Skeletal muscle satellite cell (primary cell): ENCODE measurements at regions not wholly inside any gene's neighbourhood (a gene's known extent, or its start where the extent isn't known, plus 50 kb on each side); places are given as distances from the start of the nearest gene placed in this dataset.
A peak's percentile ranks its signal among the peaks of the same experiment; 100 is the strongest.

ENCODE experiments used
- H3K27me3 ChIP-seq: 2 replicates; pipeline ENCODE4 v1.7.0; 2013; ENCODE audit warnings: low read length; ENCODE audit not compliant: control insufficient read depth, insufficient read depth
- H3K36me3 ChIP-seq: 2 replicates; pipeline ENCODE4 v1.7.0; 2013; ENCODE audit warnings: mild to moderate bottlenecking, control low read depth, low read length; ENCODE audit not compliant: insufficient read depth
- H3K4me1 ChIP-seq: 2 replicates; pipeline ENCODE4 v1.7.0; 2013; ENCODE audit warnings: low read length; ENCODE audit not compliant: control insufficient read depth, insufficient read depth
- H3K4me2 ChIP-seq: 2 replicates; pipeline ENCODE4 v1.7.0; 2013; ENCODE audit warnings: mild to moderate bottlenecking, low read length
- H3K4me3 ChIP-seq: 2 replicates; pipeline ENCODE4 v1.7.0; 2013; ENCODE audit warnings: low read length
- H3K9ac ChIP-seq: 2 replicates; pipeline ENCODE4 v1.7.0; 2013; ENCODE audit warnings: mild to moderate bottlenecking, low read depth, low read length, moderate library complexity
- H3K9me3 ChIP-seq: replicated peaks from 2 replicates; pipeline ENCODE4 v1.7.0; 2013; ENCODE audit warnings: mild to moderate bottlenecking, control low read depth, low read length

GRCh38 chr21:36207577-36208320 is 51.1 kb downstream of the DOP1B start:
- no peaks in the 10 kb centered on the region for H3K9me3 ChIP-seq
- H3K27me3 ChIP-seq, result no peaks in the 10 kb centered on the region
- no peaks in the 10 kb centered on the region for H3K36me3 ChIP-seq
- H3K4me2 ChIP-seq, result no peak overlapping the region
- no peak overlapping the region for H3K9ac ChIP-seq
- peaks cover 66% of the 10 kb centered on the region for H3K4me1 ChIP-seq
- H3K4me3 ChIP-seq, result no peak overlapping the region

- Histone ChIP-seq H3K4me3 (no peak overlapping the region), H3K9ac (no peak overlapping the region), H3K36me3 (no peaks in the 10 kb centered on the region), H3K4me2 (no peak overlapping the region), H3K4me1 (peaks cover 65% of the 10 kb centered on the region), H3K9me3 (no peaks in the 10 kb centered on the region), H3K27me3 (no peaks in the 10 kb centered on the region)
Measured at GRCh38 chr21:36208326-36209013, 51.8 kb downstream of the DOP1B start.

GRCh38 chr21:36209626-36210171 is 53.1 kb downstream of the DOP1B start:
- H3K9ac ChIP-seq, result peak overlapping the region; percentile 25
- peak overlapping the region; percentile 70 for H3K4me2 ChIP-seq
- H3K27me3 ChIP-seq, result no peaks in the 10 kb centered on the region
- peaks cover 5% of the 10 kb centered on the region for H3K36me3 ChIP-seq
- H3K4me3 ChIP-seq, result peak overlapping the region; percentile 13
- no peaks in the 10 kb centered on the region for H3K9me3 ChIP-seq
- peaks cover 56% of the 10 kb centered on the region for H3K4me1 ChIP-seq

GRCh38 chr21:36210779-36211659 is 54.4 kb downstream of the DOP1B start:
- Histone ChIP-seq H3K9me3 (no peaks in the 10 kb centered on the region), H3K36me3 (peaks cover 9% of the 10 kb centered on the region), H3K27me3 (no peaks in the 10 kb centered on the region), H3K4me3 (no peak overlapping the region), H3K9ac (no peak overlapping the region), H3K4me2 (peak overlapping the region; percentile 39), H3K4me1 (peaks cover 55% of the 10 kb centered on the region)

DNA sequence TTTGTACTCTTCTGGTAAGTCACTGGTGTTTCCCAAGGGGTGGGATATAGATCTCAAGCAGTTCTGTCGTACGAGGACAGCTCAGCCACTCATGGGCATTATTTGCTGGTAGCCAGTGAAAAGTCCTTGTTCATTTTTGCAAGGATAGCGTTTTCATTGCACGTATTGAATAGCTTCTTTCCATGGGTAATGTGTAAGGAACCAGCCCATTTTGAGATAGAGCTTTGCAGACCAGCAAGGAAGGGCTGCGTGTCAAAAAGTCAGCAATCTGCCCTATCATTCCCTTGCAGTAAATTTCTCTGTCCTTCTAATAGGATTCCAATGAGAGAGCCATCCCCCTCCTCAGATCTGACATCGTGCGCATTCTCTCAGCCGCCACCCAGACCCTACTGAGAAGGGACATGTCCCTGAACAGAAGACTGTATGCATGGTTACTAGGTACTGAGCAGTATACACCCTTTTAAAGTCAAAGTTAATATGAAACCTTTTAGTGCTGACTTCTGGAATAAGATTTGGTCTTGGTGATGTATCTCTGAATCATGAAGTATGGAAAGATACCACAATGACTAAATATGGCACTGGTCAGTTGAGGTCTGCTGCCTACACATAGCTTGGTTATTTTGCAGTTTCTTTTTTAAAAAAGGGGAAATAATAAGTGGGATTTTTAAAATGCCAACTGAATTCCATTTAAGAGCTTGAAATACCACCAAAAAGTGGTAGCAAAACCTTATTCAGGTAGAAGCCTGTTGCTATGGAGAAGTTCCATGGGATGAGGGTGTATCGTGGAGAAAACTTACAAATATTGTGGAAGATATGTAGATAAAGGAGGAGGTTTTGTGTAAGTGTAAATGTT is 55.3 kb downstream of the DOP1B start:
- Histone ChIP-seq H3K4me3 (peak overlapping the region; percentile 29), H3K4me1 (peaks cover 49% of the 10 kb centered on the region), H3K9ac (peak overlapping the region; percentile 57), H3K4me2 (peak overlapping the region; percentile 66), H3K36me3 (peaks cover 9% of the 10 kb centered on the region), H3K27me3 (no peaks in the 10 kb centered on the region), H3K9me3 (no peaks in the 10 kb centered on the region)

- peaks cover 47% of the 10 kb centered on the region for H3K4me1 ChIP-seq
- H3K4me3 ChIP-seq, result peak overlapping the region; percentile 29
- H3K4me2 ChIP-seq, result peak overlapping the region; percentile 66
- H3K9me3 ChIP-seq, result no peaks in the 10 kb centered on the region
- no peaks in the 10 kb centered on the region for H3K27me3 ChIP-seq
- H3K9ac ChIP-seq, result peak overlapping the region; percentile 57
- H3K36me3 ChIP-seq, result peaks cover 9% of the 10 kb centered on the region
Measured at GRCh38 chr21:36212513-36212780, 55.8 kb downstream of the DOP1B start.

DNA sequence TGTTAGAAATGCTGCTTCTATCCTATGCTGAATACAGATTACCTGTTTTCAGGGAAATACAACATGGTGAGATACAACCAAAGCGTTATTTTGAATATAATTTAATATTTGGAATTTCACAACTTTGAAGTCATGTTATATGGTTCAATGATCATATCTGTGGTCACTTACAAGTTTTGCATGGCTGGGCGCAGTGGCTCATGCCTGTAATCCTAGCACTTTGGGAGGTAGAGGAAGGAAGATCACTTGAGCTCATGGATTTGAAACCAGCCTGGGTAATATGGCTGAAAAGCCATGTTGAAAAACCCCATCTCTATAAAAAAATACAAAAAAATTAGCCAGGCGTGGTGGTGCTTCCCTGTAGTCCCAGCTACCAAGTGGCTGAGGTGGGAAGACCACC is 57.9 kb downstream of the DOP1B start:
- Histone ChIP-seq H3K27me3 (no peaks in the 10 kb centered on the region), H3K4me1 (peaks cover 36% of the 10 kb centered on the region), H3K4me3 (no peak overlapping the region), H3K4me2 (no peak overlapping the region), H3K9ac (no peak overlapping the region), H3K36me3 (peaks cover 16% of the 10 kb centered on the region), H3K9me3 (no peaks in the 10 kb centered on the region)

GRCh38 chr21:36217743-36218142 is 61.1 kb downstream of the DOP1B start:
- no peaks in the 10 kb centered on the region for H3K27me3 ChIP-seq
- peaks cover 5% of the 10 kb centered on the region for H3K4me1 ChIP-seq
- no peak overlapping the region for H3K9ac ChIP-seq
- no peak overlapping the region for H3K4me3 ChIP-seq
- peaks cover 16% of the 10 kb centered on the region for H3K36me3 ChIP-seq
- H3K4me2 ChIP-seq, result no peak overlapping the region
- no peaks in the 10 kb centered on the region for H3K9me3 ChIP-seq

- H3K36me3 ChIP-seq, result peaks cover 16% of the 10 kb centered on the region
- no peak overlapping the region for H3K4me2 ChIP-seq
- no peaks in the 10 kb centered on the region for H3K4me1 ChIP-seq
- H3K9me3 ChIP-seq, result no peaks in the 10 kb centered on the region
- H3K9ac ChIP-seq, result no peak overlapping the region
- no peaks in the 10 kb centered on the region for H3K27me3 ChIP-seq
- H3K4me3 ChIP-seq, result no peak overlapping the region
Measured at GRCh38 chr21:36218691-36219090, 62.1 kb downstream of the DOP1B start.

DNA sequence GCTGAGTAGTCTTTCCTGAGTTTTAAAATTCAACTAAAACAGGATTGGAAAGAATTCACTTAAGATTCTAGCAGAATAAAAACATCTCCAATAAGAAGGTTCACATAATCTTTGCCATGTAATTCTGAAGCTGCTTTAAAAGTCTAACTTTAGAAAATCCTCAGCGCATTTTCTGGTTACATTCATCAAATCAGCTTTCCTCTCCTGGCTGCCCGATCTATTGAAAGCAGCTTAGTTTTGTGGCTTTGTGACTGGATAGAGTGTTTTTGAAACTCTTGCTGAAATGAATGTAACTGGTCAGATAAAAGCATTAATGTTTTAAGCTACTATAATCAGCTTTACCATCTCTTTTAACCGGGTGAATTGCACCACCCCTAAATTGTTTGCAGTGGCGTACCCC is 66.8 kb downstream of the DOP1B start:
- no peaks in the 10 kb centered on the region for H3K9me3 ChIP-seq
- H3K9ac ChIP-seq, result no peak overlapping the region
- H3K4me1 ChIP-seq, result no peaks in the 10 kb centered on the region
- no peaks in the 10 kb centered on the region for H3K27me3 ChIP-seq
- no peak overlapping the region for H3K4me3 ChIP-seq
- H3K36me3 ChIP-seq, result peaks cover 7% of the 10 kb centered on the region
- H3K4me2 ChIP-seq, result no peak overlapping the region

- H3K4me2 ChIP-seq, result no peak overlapping the region
- peaks cover 14% of the 10 kb centered on the region for H3K36me3 ChIP-seq
- H3K9me3 ChIP-seq, result no peaks in the 10 kb centered on the region
- H3K4me3 ChIP-seq, result no peak overlapping the region
- no peaks in the 10 kb centered on the region for H3K27me3 ChIP-seq
- no peaks in the 10 kb centered on the region for H3K4me1 ChIP-seq
- H3K9ac ChIP-seq, result no peak overlapping the region
Measured at GRCh38 chr21:36229181-36229580, 72.6 kb downstream of the DOP1B start.
